SK-N-SH (cell line): ENCODE measurements at regions not wholly inside any gene's neighbourhood (a gene's known extent, or its start where the extent isn't known, plus 50 kb on each side); places are given as distances from the start of the nearest gene placed in this dataset.

Source experiments
- CTCF ChIA-PET: fragments of 300-600, 350-600 bp; formaldehyde crosslinking; extraction: SDS; loops from one replicate; lab custom pipeline; 2021; lab: Yijun Ruan, JAX
- POLR2A ChIA-PET: fragments of 350-600 bp; sonication (Branson Sonifier 250); formaldehyde crosslinking; extraction: SDS; loops from one replicate; lab custom pipeline; 2020; ENCODE audit warnings: antibody characterized with exemption, inconsistent platforms; lab: Yijun Ruan, JAX
- DNase-seq: peaks from one replicate; pipeline ENCODE4 v3.0.0; 2012
- H2AFZ ChIP-seq: fragments of 200-600 bp; sonication (generic); 2 replicates; pipeline ENCODE4 v1.8.1; 2016; ENCODE audit warnings: antibody characterized with exemption, mild to moderate bottlenecking, low read depth
- H3F3A ChIP-seq: fragments of 200-600 bp; sonication (generic); replicated peaks from 2 replicates; pipeline ENCODE3; 2016; ENCODE audit warnings: antibody characterized with exemption, mild to moderate bottlenecking; ENCODE audit not compliant: insufficient read depth
- H3K27ac ChIP-seq, 2 experiments: fragments of 200-500 bp in 1 of 2; fragments of 200-600 bp in 1 of 2; sonication (Bioruptor generic) in 1 of 2; sonication (generic), shearing (Covaris generic) in 1 of 2; 2 replicates each; pipeline versions ENCODE4 v1.5.1 to v1.6.1; 2014 to 2016; ENCODE audit warnings: low read depth in 2 of 2, inconsistent platforms in 1 of 2, low read length in 1 of 2, mild to moderate bottlenecking in 1 of 2, mixed read lengths in 1 of 2
- H3K27me3 ChIP-seq: fragments of 200-600 bp; sonication (generic), shearing (Covaris generic); 2 replicates; pipeline ENCODE4 v1.6.1; 2016; ENCODE audit warnings: mixed run types; ENCODE audit not compliant: insufficient read depth
- H3K36me3 ChIP-seq, 2 experiments: fragments of 200-500 bp in 1 of 2; fragments of 200-600 bp in 1 of 2; sonication (Bioruptor generic) in 1 of 2; sonication (generic) in 1 of 2; replicated peaks in 1 of 2; 2 replicates each; pipeline versions ENCODE3 to v1.5.1; 2014 to 2016; ENCODE audit warnings: low read length in 1 of 2, mild to moderate bottlenecking in 1 of 2; ENCODE audit not compliant: insufficient read depth in 2 of 2, control insufficient read depth in 1 of 2
- H3K4me1 ChIP-seq, 2 experiments: fragments of 200-500 bp in 1 of 2; fragments of 200-600 bp in 1 of 2; sonication (Bioruptor generic) in 1 of 2; sonication (generic), shearing (Covaris generic) in 1 of 2; 2 replicates each; pipeline versions ENCODE4 v1.5.1 to v1.6.1; 2014 to 2016; ENCODE audit warnings: low read depth in 1 of 2, low read length in 1 of 2, mixed run types in 1 of 2; ENCODE audit not compliant: insufficient read depth in 2 of 2, control insufficient read depth in 1 of 2
- H3K4me2 ChIP-seq: fragments of 200-600 bp; sonication (generic), shearing (Covaris generic); 2 replicates; pipeline ENCODE4 v1.6.1; 2017; ENCODE audit warnings: mixed run types
- H3K4me3 ChIP-seq, 2 experiments: fragments of 200-500 bp in 1 of 2; fragments of 200-600 bp in 1 of 2; sonication (Bioruptor generic) in 1 of 2; sonication (generic), shearing (Covaris generic) in 1 of 2; 2 replicates each; pipeline versions ENCODE4 v1.5.1 to v1.8.1; 2014 to 2016; ENCODE audit warnings: low read depth in 2 of 2, inconsistent platforms in 1 of 2, low read length in 1 of 2, mild to moderate bottlenecking in 1 of 2, mixed read lengths in 1 of 2, moderate library complexity in 1 of 2
- H3K79me2 ChIP-seq: fragments of 200-600 bp; sonication (generic); 2 replicates; pipeline ENCODE4 v1.8.1; 2017; ENCODE audit warnings: mild to moderate bottlenecking; ENCODE audit not compliant: insufficient read depth
- H3K9ac ChIP-seq: fragments of 200-600 bp; sonication (generic); 2 replicates; pipeline ENCODE4 v1.6.1; 2017; ENCODE audit warnings: mixed run types
- H3K9me2 ChIP-seq: fragments of 200-600 bp; sonication (generic); 2 replicates; pipeline ENCODE4 v1.6.1; 2017; ENCODE audit warnings: mixed run types
- H3K9me3 ChIP-seq: fragments of 200-600 bp; sonication (generic); 2 replicates; pipeline ENCODE4 v1.6.1; 2017; ENCODE audit warnings: mixed run types, mild to moderate bottlenecking, moderate library complexity
- H4K20me1 ChIP-seq: fragments of 200-600 bp; sonication (generic); 2 replicates; pipeline ENCODE4 v1.6.1; 2017; ENCODE audit warnings: mild to moderate bottlenecking, mixed run types; ENCODE audit not compliant: insufficient read depth
- ELF1 ChIP-seq: IDR thresholded peaks from 2 replicates; pipeline ENCODE4 v1.4.0; 2012
- EP300 ChIP-seq, 2 experiments: IDR thresholded peaks; 2 replicates each; pipeline versions ENCODE4 v1.4.0 to v1.6.1; 2012; ENCODE audit warnings: borderline replicate concordance in 1 of 2, low read depth in 1 of 2, low read length in 1 of 2
- EZH2phosphoT487 ChIP-seq: fragments of 200-600 bp; sonication (generic); IDR thresholded peaks from 2 replicates; pipeline ENCODE4 v1.6.1; 2017; ENCODE audit warnings: low read depth, mixed run types, mild to moderate bottlenecking, antibody characterized with exemption, moderate library complexity, borderline replicate concordance
- FOXM1 ChIP-seq: IDR thresholded peaks from 2 replicates; pipeline ENCODE4 v1.4.0; 2012; ENCODE audit warnings: low read depth, mild to moderate bottlenecking
- GABPA ChIP-seq: IDR thresholded peaks from 2 replicates; pipeline ENCODE4 v1.4.0; 2012; ENCODE audit warnings: low read depth, mild to moderate bottlenecking
- IRF3 ChIP-seq: fragments of 150-350 bp; IDR thresholded peaks from 2 replicates; pipeline ENCODE4 v1.6.1; 2016; ENCODE audit warnings: mild to moderate bottlenecking, low read depth, low read length
- JUND ChIP-seq: IDR thresholded peaks from 2 replicates; pipeline ENCODE4 v1.4.0; 2012
- MAX ChIP-seq: IDR thresholded peaks from 2 replicates; pipeline ENCODE4 v1.4.0; 2012; ENCODE audit warnings: low read depth
- MXI1 ChIP-seq: IDR thresholded peaks from 2 replicates; pipeline ENCODE4 v1.6.1; 2012; ENCODE audit warnings: mild to moderate bottlenecking, low read depth, low read length, improper control_type of control experiment
- NFIC ChIP-seq: IDR thresholded peaks from 2 replicates; pipeline ENCODE4 v1.4.0; 2012; ENCODE audit warnings: borderline replicate concordance
- POLR2AphosphoS5 ChIP-seq: IDR thresholded peaks from 2 replicates; pipeline ENCODE4 v1.6.1; 2012; ENCODE audit warnings: low read depth, low read length
- RAD21 ChIP-seq: IDR thresholded peaks from 2 replicates; pipeline ENCODE4 v1.6.1; 2012; ENCODE audit warnings: mild to moderate bottlenecking, low read length
- RFX5 ChIP-seq: IDR thresholded peaks from 2 replicates; pipeline ENCODE4 v1.6.1; 2012; ENCODE audit warnings: mild to moderate bottlenecking, improper control_type of control experiment, low read length
- RXRA ChIP-seq: IDR thresholded peaks from 2 replicates; pipeline ENCODE4 v1.4.0; 2012; ENCODE audit warnings: low read depth, mild to moderate bottlenecking, borderline replicate concordance
- SIN3A ChIP-seq: IDR thresholded peaks from 2 replicates; pipeline ENCODE4 v1.6.1; 2012; ENCODE audit warnings: low read depth, mild to moderate bottlenecking, low read length, moderate library complexity, borderline replicate concordance
- TCF12 ChIP-seq: IDR thresholded peaks from 2 replicates; pipeline ENCODE4 v1.4.0; 2012
- USF2 ChIP-seq: fragments of 150-350 bp; IDR thresholded peaks from 2 replicates; pipeline ENCODE4 v1.6.1; 2017; ENCODE audit warnings: antibody characterized with exemption, low read length, low read depth, borderline replicate concordance
- YY1 ChIP-seq: IDR thresholded peaks from 2 replicates; pipeline ENCODE4 v1.4.0; 2012; ENCODE audit warnings: low read depth, mild to moderate bottlenecking
- whole genome bisulfite sequencing: methylation state at CpG from one replicate; pipeline ENCODE4 v1.1.6; 2017; ENCODE audit warnings: low lambda C conversion rate; 5-methylcytosine and 5-hydroxymethylcytosine counted together

- Histone ChIP-seq H3K27me3 (no peaks in the 10 kb centered on the region), H3K9ac (no peak overlapping the region), H3K27ac (no peak overlapping the region), H3K79me2 (no peaks in the 10 kb centered on the region), H4K20me1 (no peaks in the 10 kb centered on the region), H3K36me3 (no peaks in the 10 kb centered on the region), H3K9me3 (peaks cover 10% of the 10 kb centered on the region; the same call in 1 of the 2 replicates), H3K4me2 (no peak overlapping the region), H3F3A (no peaks in the 10 kb centered on the region), H3K9me2 (no peaks in the 10 kb centered on the region), H2AFZ (no peak overlapping the region), H3K4me3 (no peak overlapping the region), H3K4me1 (no peaks in the 10 kb centered on the region)
- no peak for TF ChIP-seq RXRA
- no peak for TF ChIP-seq IRF3
- no peak for TF ChIP-seq POLR2AphosphoS5
- TF ChIP-seq NFIC = no peak
- no peak for TF ChIP-seq YY1
- no peak for TF ChIP-seq USF2
- no peak for TF ChIP-seq RFX5
- no peak for TF ChIP-seq MXI1
- no peak for TF ChIP-seq RAD21
- no peak for TF ChIP-seq EP300 (IDR thresholded peaks at IDR 0.05; ENCODE audit: borderline replicate concordance in 1 of 2, low read depth in 1 of 2, low read length in 1 of 2)
- no peak for TF ChIP-seq JUND
- POLR2A ChIA-PET = no interaction called here
- CTCF ChIA-PET = interaction anchor here (0.7 kb wide), 1 partner anchor 74 kb away, joined by 3 read pairs; no protein-coding TSS in a partner anchor
- no peak for DNase-seq
- 26% methylated on average over 3 of the region's 3 CpGs for WGBS
Observed at GRCh38 chr12:125776212-125776611, 711.0 kb downstream of the AACS start.

- H3K79me2 ChIP-seq = no peaks in the 10 kb centered on the region
- H3K4me2 ChIP-seq = no peak overlapping the region
- H3K9me2 ChIP-seq = no peaks in the 10 kb centered on the region
- no peaks in the 10 kb centered on the region for H3K4me1 ChIP-seq
- H3K9me3 ChIP-seq = no peaks in the 10 kb centered on the region
- H3K27me3 ChIP-seq = no peaks in the 10 kb centered on the region
- H3K9ac ChIP-seq = no peak overlapping the region
- POLR2A ChIA-PET = no interaction called here
- no peak overlapping the region for H2AFZ ChIP-seq
- H3K36me3 ChIP-seq = no peaks in the 10 kb centered on the region
- CTCF ChIA-PET = no interaction called here
- no peaks in the 10 kb centered on the region for H4K20me1 ChIP-seq
- DNase-seq = no peak
- no peak overlapping the region for H3K4me3 ChIP-seq
- WGBS = 2% methylated on average over 2 of the region's 2 CpGs
- no peak for TF ChIP-seq JUND
- TF ChIP-seq GABPA = no peak
- no peak for TF ChIP-seq RXRA
- no peak for TF ChIP-seq RFX5
- no peak for TF ChIP-seq SIN3A
- no peak for TF ChIP-seq IRF3
- TF ChIP-seq EZH2phosphoT487 = no peak
- no peak for TF ChIP-seq MAX
- TF ChIP-seq TCF12 = no peak
- no peak for TF ChIP-seq YY1
- no peak for TF ChIP-seq EP300 (IDR thresholded peaks at IDR 0.05; ENCODE audit: borderline replicate concordance in 1 of 2, low read depth in 1 of 2, low read length in 1 of 2)
- no peak for TF ChIP-seq ELF1
- no peak for TF ChIP-seq FOXM1
- no peak overlapping the region for H3K27ac ChIP-seq
- H3F3A ChIP-seq = no peaks in the 10 kb centered on the region
Observed at GRCh38 chr12:125786143-125786542, 720.9 kb downstream of the AACS start.
